ENCODE measurements at regions not wholly inside any gene's neighbourhood (a gene's known extent, or its start where the extent isn't known, plus 50 kb on each side); places are given as distances from the start of the nearest gene placed in this dataset.

- H3K9me3 ChIP-seq (replicated peaks; ENCODE audit: low read length), result no peaks in the 10 kb centered on the region
- peaks cover 5% of the 10 kb centered on the region for H3K27me3 ChIP-seq (ENCODE audit: control insufficient read depth, insufficient read depth, low read length)
- H3K4me1 ChIP-seq (ENCODE audit: control insufficient read depth, insufficient read depth, low read length), result no peaks in the 10 kb centered on the region
- H3K4me3 ChIP-seq (ENCODE audit: low read length), result no peak overlapping the region
- H3K9ac ChIP-seq (ENCODE audit: low read depth, low read length), result no peak overlapping the region
- H3K36me3 ChIP-seq (ENCODE audit: insufficient read depth, low read length), result no peaks in the 10 kb centered on the region
- no peak overlapping the region for H3K4me2 ChIP-seq (ENCODE audit: low read length)
These were observed 50.0 kb upstream of the PDHA1 start for GRCh38 chrX:19293606-19294325.
